Upper lobe of right lung (tissue), 1 donor: ENCODE measurements at regions not wholly inside any gene's neighbourhood (a gene's known extent, or its start where the extent isn't known, plus 50 kb on each side); places are given as distances from the start of the nearest gene placed in this dataset.
A peak's percentile ranks its signal among the peaks of the same experiment; 100 is the strongest.

ENCODE experiments used
- ATAC-seq: fragments of 200-7000 bp; cut with Tn5 transposase; one replicate; pipeline ENCODE4 v1.9.1; 2020; ENCODE audit warnings: mild to moderate bottlenecking, moderate library complexity
- DNase-seq: peaks from one replicate; pipeline ENCODE4 v3.0.0-alpha.2; 2020
- H3K27ac ChIP-seq: fragments of 200-600 bp; one replicate; pipeline ENCODE4 v1.8.0; 2022
- H3K27me3 ChIP-seq: fragments of 200-600 bp; one replicate; pipeline ENCODE4 v1.8.0; 2022; ENCODE audit warnings: mild to moderate bottlenecking
- H3K36me3 ChIP-seq: fragments of 200-600 bp; one replicate; pipeline ENCODE4 v1.8.0; 2022
- H3K4me1 ChIP-seq: fragments of 200-600 bp; one replicate; pipeline ENCODE4 v1.8.0; 2022
- H3K4me3 ChIP-seq: fragments of 200-600 bp; one replicate; pipeline ENCODE4 v1.8.0; 2022; ENCODE audit warnings: mild to moderate bottlenecking
- H3K9me3 ChIP-seq: fragments of 200-600 bp; one replicate; pipeline ENCODE4 v1.8.0; 2022
- intact Hi-C: fragments of 100-400 bp; cut with DNase I; formaldehyde crosslinking; loops from one replicate; pipeline ENCODE4 v1.11.0; 2022
- TF ChIP-seq, protein P1 (sequence below): fragments of 200-600 bp; IDR thresholded peaks from one replicate; pipeline ENCODE4 v1.8.0; 2022; ENCODE audit warnings: antibody characterized with exemption
- donor health status: DM: no; HTN: yes; CAD: no; lungs with severe emphysema.

DNA sequence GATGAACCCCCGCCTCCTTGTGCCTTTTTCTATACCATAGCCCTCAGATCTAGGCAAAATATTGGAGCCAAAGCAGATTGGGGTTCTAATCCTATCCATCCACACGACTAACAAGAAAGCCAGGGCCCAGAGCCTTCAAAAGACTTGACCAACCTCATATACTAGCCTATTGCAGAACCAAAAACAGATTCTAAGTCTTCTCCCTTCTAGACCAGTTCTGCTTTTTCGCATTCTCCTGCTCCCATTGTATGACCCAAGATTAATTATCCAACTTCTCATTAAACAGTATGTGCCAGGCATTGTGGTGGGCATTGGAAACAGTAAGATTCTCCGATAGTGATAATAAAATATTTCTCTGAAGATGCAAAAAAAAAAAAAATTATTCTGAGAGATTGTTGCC is 113.7 kb upstream of the JARID2 start:
- Histone ChIP-seq H3K27ac (no peak overlapping the region), H3K27me3 (no peaks in the 10 kb centered on the region), H3K4me3 (no peak overlapping the region), H3K9me3 (no peaks in the 10 kb centered on the region), H3K4me1 (no peaks in the 10 kb centered on the region), H3K36me3 (no peaks in the 10 kb centered on the region)
- intact Hi-C loops, result no loop called here
- TF ChIP-seq, protein P1, sequence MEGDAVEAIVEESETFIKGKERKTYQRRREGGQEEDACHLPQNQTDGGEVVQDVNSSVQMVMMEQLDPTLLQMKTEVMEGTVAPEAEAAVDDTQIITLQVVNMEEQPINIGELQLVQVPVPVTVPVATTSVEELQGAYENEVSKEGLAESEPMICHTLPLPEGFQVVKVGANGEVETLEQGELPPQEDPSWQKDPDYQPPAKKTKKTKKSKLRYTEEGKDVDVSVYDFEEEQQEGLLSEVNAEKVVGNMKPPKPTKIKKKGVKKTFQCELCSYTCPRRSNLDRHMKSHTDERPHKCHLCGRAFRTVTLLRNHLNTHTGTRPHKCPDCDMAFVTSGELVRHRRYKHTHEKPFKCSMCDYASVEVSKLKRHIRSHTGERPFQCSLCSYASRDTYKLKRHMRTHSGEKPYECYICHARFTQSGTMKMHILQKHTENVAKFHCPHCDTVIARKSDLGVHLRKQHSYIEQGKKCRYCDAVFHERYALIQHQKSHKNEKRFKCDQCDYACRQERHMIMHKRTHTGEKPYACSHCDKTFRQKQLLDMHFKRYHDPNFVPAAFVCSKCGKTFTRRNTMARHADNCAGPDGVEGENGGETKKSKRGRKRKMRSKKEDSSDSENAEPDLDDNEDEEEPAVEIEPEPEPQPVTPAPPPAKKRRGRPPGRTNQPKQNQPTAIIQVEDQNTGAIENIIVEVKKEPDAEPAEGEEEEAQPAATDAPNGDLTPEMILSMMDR, result no peak
- no peak for ATAC-seq
- DNase-seq, result no peak

GRCh38 chr6:15132854-15133670 is 112.8 kb upstream of the JARID2 start:
- H3K36me3 ChIP-seq, result no peaks in the 10 kb centered on the region
- no peaks in the 10 kb centered on the region for H3K27me3 ChIP-seq
- DNase-seq (no peak), ATAC-seq (peak; percentile 74)
- TF ChIP-seq, protein P1, result no peak
- H3K9me3 ChIP-seq, result no peaks in the 10 kb centered on the region
- H3K4me3 ChIP-seq, result no peak overlapping the region
- no peak overlapping the region for H3K27ac ChIP-seq
- intact Hi-C loops, result no loop called here
- H3K4me1 ChIP-seq, result no peaks in the 10 kb centered on the region

GRCh38 chr6:15137086-15137485 is 108.8 kb upstream of the JARID2 start:
- no peaks in the 10 kb centered on the region for H3K4me1 ChIP-seq
- no peaks in the 10 kb centered on the region for H3K9me3 ChIP-seq
- intact Hi-C loops, result no loop called here
- no peak overlapping the region for H3K27ac ChIP-seq
- H3K27me3 ChIP-seq, result no peaks in the 10 kb centered on the region
- H3K36me3 ChIP-seq, result no peaks in the 10 kb centered on the region
- ATAC-seq, result no peak
- TF ChIP-seq, protein P1, result no peak
- no peak overlapping the region for H3K4me3 ChIP-seq
- DNase-seq, result no peak

DNA sequence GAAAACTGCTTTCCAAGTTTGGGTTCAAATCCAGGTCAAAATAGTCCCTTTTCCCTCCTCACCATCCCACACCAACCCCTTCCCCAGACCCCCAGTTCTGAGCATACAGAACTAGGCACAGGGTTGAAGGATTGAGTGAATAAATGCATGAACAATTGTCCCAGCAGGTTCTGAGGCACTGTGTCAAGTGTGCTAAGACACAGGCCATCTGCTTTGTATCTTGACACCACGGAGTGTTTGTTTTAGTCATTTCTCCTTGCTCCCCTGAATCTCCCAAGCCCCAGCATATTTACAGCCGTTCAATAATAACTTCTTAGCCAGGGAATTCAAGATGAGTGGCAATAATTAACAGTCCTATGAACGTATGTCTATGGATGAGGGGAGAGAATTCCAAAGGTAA is 102.8 kb upstream of the JARID2 start:
- ATAC-seq (no peak), DNase-seq (no peak)
- Histone ChIP-seq H3K27me3 (no peaks in the 10 kb centered on the region), H3K36me3 (no peaks in the 10 kb centered on the region), H3K4me1 (no peaks in the 10 kb centered on the region), H3K9me3 (no peaks in the 10 kb centered on the region), H3K27ac (no peak overlapping the region), H3K4me3 (no peak overlapping the region)
- TF ChIP-seq, protein P1, result no peak
- intact Hi-C loops, result no loop called here

DNA sequence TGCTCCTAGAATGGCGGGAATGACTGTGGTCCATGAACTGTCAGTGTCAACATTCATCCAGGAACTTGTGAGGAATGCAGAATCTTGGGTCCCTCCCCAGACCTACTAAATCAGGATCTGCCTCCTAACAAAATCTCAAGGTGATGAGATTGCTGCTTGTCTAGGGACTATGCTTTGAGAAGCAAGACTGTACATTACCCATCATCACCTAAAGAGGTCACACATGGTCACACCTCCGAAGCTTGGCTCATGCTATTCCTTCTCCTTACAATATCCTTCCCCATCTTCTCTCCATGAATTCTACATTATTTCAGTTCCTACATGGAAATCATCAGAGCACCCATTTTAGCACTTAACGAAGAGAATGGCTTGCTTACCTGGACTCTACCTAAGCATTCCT is 102.3 kb upstream of the JARID2 start:
- no peak overlapping the region for H3K4me3 ChIP-seq
- no peak overlapping the region for H3K27ac ChIP-seq
- DNase-seq (no peak), ATAC-seq (no peak)
- H3K9me3 ChIP-seq, result no peaks in the 10 kb centered on the region
- TF ChIP-seq, protein P1, result no peak
- intact Hi-C loops, result no loop called here
- H3K4me1 ChIP-seq, result no peaks in the 10 kb centered on the region
- no peaks in the 10 kb centered on the region for H3K27me3 ChIP-seq
- H3K36me3 ChIP-seq, result no peaks in the 10 kb centered on the region
